NB4 (cell line): ENCODE measurements at regions not wholly inside any gene's neighbourhood (a gene's known extent, or its start where the extent isn't known, plus 50 kb on each side); places are given as distances from the start of the nearest gene placed in this dataset.

Source experiments
- POLR2A ChIP-seq: IDR thresholded peaks from 2 replicates; pipeline ENCODE4 v1.6.1; 2011; ENCODE audit warnings: mild to moderate bottlenecking; ENCODE audit not compliant: insufficient read length; ENCODE audit errors: extremely low read depth
- TF ChIP-seq, protein P1 (sequence below): IDR thresholded peaks from one replicate; pipeline ENCODE4 v1.5.1; 2012; ENCODE audit warnings: low read depth, low read length
- TF ChIP-seq, protein P2 (sequence below): IDR thresholded peaks from 2 replicates; pipeline ENCODE4 v1.6.1; 2011; ENCODE audit warnings: low read depth, low read length

DNA sequence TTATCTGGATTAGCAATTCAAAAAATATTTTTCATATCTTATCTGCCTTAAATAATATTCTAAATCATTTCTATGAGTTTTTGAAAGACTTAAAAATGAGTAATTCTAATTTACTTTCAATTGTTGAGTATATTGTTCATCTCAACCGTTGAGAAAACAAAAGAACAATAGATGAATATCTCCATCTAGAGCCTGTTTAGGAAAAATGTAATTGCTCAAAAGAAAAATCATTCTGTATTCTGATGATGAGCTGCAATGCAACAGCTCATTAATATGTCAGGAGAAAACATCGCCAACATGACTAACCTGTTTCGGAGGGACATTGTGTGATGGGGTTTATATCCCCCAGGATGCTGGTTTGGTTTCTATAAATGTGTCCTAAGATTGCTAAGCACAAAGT lies 417.6 kb downstream of the SUCLG1 start:
- TF ChIP-seq POLR2A, result no peak
- TF ChIP-seq, protein P1, sequence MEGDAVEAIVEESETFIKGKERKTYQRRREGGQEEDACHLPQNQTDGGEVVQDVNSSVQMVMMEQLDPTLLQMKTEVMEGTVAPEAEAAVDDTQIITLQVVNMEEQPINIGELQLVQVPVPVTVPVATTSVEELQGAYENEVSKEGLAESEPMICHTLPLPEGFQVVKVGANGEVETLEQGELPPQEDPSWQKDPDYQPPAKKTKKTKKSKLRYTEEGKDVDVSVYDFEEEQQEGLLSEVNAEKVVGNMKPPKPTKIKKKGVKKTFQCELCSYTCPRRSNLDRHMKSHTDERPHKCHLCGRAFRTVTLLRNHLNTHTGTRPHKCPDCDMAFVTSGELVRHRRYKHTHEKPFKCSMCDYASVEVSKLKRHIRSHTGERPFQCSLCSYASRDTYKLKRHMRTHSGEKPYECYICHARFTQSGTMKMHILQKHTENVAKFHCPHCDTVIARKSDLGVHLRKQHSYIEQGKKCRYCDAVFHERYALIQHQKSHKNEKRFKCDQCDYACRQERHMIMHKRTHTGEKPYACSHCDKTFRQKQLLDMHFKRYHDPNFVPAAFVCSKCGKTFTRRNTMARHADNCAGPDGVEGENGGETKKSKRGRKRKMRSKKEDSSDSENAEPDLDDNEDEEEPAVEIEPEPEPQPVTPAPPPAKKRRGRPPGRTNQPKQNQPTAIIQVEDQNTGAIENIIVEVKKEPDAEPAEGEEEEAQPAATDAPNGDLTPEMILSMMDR, result no peak
- TF ChIP-seq, protein P2, sequence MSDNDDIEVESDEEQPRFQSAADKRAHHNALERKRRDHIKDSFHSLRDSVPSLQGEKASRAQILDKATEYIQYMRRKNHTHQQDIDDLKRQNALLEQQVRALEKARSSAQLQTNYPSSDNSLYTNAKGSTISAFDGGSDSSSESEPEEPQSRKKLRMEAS, result no peak
